ENCODE measurements at regions not wholly inside any gene's neighbourhood (a gene's known extent, or its start where the extent isn't known, plus 50 kb on each side); places are given as distances from the start of the nearest gene placed in this dataset.

GRCh38 chr12:126469211-126469610 is 1404.0 kb downstream of the AACS start:
- TF ChIP-seq CTCF (IDR thresholded peaks at IDR 0.05; ENCODE audit: insufficient read depth, low read length, poor library complexity, severe bottlenecking) (no peak), EZH2phosphoT487 (conservative IDR thresholded peaks at IDR 0.05; ENCODE audit: low read length) (no peak)
